ENCODE measurements at regions not wholly inside any gene's neighbourhood (a gene's known extent, or its start where the extent isn't known, plus 50 kb on each side); places are given as distances from the start of the nearest gene placed in this dataset.

GRCh38 chr1:185458670-185459069 is 141.6 kb upstream of the IVNS1ABP start:
- Histone ChIP-seq H3K9me3 (ENCODE audit: control insufficient read depth, low read depth, low read length) (no peaks in the 10 kb centered on the region), H3K9ac (ENCODE audit: extremely low read depth, insufficient read length, low read length) (no peak overlapping the region), H3K4ac (ENCODE audit: low read depth, low read length) (no peak overlapping the region), H3K56ac (ENCODE audit: insufficient read length, low read depth, low read length) (no peak overlapping the region), H2BK120ac (ENCODE audit: low read depth, low read length, poor library complexity, severe bottlenecking) (no peak overlapping the region), H3T11ph (ENCODE audit: low read length) (no peak overlapping the region), H2AFZ (ENCODE audit: low read length) (no peak overlapping the region), H4K91ac (ENCODE audit: insufficient read length, low read depth, low read length) (no peak overlapping the region), H4K8ac (replicated peaks; ENCODE audit: insufficient read length, low read depth, low read length) (no peak overlapping the region), H4K5ac (ENCODE audit: insufficient read length, low read depth, low read length) (no peak overlapping the region), H2BK20ac (ENCODE audit: low read depth, low read length, poor library complexity, severe bottlenecking) (no peak overlapping the region), H3K23me2 (ENCODE audit: insufficient read length, low read depth, low read length, poor library complexity, severe bottlenecking) (no peaks in the 10 kb centered on the region), H3K18ac (ENCODE audit: insufficient read length, low read depth, low read length) (no peak overlapping the region), H2BK12ac (ENCODE audit: insufficient read length, low read depth, low read length) (no peak overlapping the region), H2AK5ac (ENCODE audit: insufficient read length, low read length) (no peak overlapping the region), H3K23ac (ENCODE audit: insufficient read length, low read depth, low read length) (no peak overlapping the region), H2BK15ac (ENCODE audit: low read depth, low read length) (no peak overlapping the region), H3K27me3 (ENCODE audit: insufficient read depth, low read length) (no peaks in the 10 kb centered on the region), H3K4me2 (ENCODE audit: insufficient read depth, insufficient read length, low read length) (no peak overlapping the region), H2BK5ac (ENCODE audit: insufficient read length, low read length) (no peak overlapping the region), H3K79me2 (ENCODE audit: insufficient read depth, low read length) (no peaks in the 10 kb centered on the region), H4K20me1 (ENCODE audit: control insufficient read depth, insufficient read depth, insufficient read length) (no peaks in the 10 kb centered on the region), H3K14ac (ENCODE audit: insufficient read depth, low read length) (no peak overlapping the region), H3K4me1 (ENCODE audit: insufficient read depth, low read length) (no peaks in the 10 kb centered on the region), H3K27ac (ENCODE audit: insufficient read length, low read depth, low read length) (no peak overlapping the region), H3K79me1 (ENCODE audit: insufficient read depth, low read depth, low read length, poor library complexity, severe bottlenecking) (no peaks in the 10 kb centered on the region)
- no peaks in the 10 kb centered on the region for H3K4me1 Mint-ChIP-seq
- TF ChIP-seq CTCF (conservative IDR thresholded peaks at IDR 0.05): no peak
- H3K36me3 Mint-ChIP-seq (ENCODE audit: insufficient read depth in 1 of 3, low read depth in 3 of 3): no peaks in the 10 kb centered on the region; a peak in 1 of 7 replicates
- peaks cover 2 to 3% of the 10 kb centered on the region in 2 experiments; a peak in 2 of 5 replicates for H3K9me3 Mint-ChIP-seq
- H3K27ac Mint-ChIP-seq: no peak overlapping the region
- no CpG with 5 or more reads among the region's 2 CpGs for WGBS (ENCODE audit: extremely low coverage, insufficient read length, low lambda C conversion rate)
- H3K4me3 Mint-ChIP-seq: no peak overlapping the region
- DNase-seq: no peak
- no peaks in the 10 kb centered on the region; the same call in 1 of the 2 replicates for H3K27me3 Mint-ChIP-seq (ENCODE audit: low read depth)

Data from H9 (cell line).